Fibroblast of lung (primary cell): ENCODE measurements at regions not wholly inside any gene's neighbourhood (a gene's known extent, or its start where the extent isn't known, plus 50 kb on each side); places are given as distances from the start of the nearest gene placed in this dataset.

Experiments
- CTCF ChIP-seq, 2 donors: IDR thresholded peaks in 1 of 2; conservative IDR thresholded peaks in 1 of 2; 1 replicate in 1 of 2; 2 replicates in 1 of 2; pipeline ENCODE4 v1.5.1; 2011 to 2012; ENCODE audit warnings: low read length in 2 of 2, control low read depth in 1 of 2, inconsistent platforms in 1 of 2, low read depth in 1 of 2, mild to moderate bottlenecking in 1 of 2
- EZH2 ChIP-seq: IDR thresholded peaks from 2 replicates; pipeline ENCODE4 v1.5.1; 2012; ENCODE audit warnings: low read length, control low read depth, mild to moderate bottlenecking; ENCODE audit errors: missing control alignments

GRCh38 chr14:87863047-87863446 is 129.9 kb downstream of the GALC start:
- TF ChIP-seq CTCF (conservative IDR thresholded peaks at IDR 0.05 in 1 of 2, IDR thresholded peaks at IDR 0.05 in 1 of 2; ENCODE audit: low read depth in 1 of 2, low read length in 2 of 2) (no peak), EZH2 (no peak)
